ENCODE measurements at regions not wholly inside any gene's neighbourhood (a gene's known extent, or its start where the extent isn't known, plus 50 kb on each side); places are given as distances from the start of the nearest gene placed in this dataset.

- Mint-ChIP-seq H3K4me3 (no peak overlapping the region), H3K27me3 (ENCODE audit: low read depth) (no peaks in the 10 kb centered on the region), H3K4me1 (no peaks in the 10 kb centered on the region), H3K36me3 (peaks cover 1% of the 10 kb centered on the region), H3K27ac (no peak overlapping the region), H3K9me3 (peaks cover 22% of the 10 kb centered on the region)
- no peak for DNase-seq (ENCODE audit: low spot score in 2 of 2, unreplicated experiment in 2 of 2)
- TF ChIP-seq CTCF (IDR thresholded peaks at IDR 0.05; ENCODE audit: unreplicated experiment), result no peak
Measured at GRCh38 chr4:148857239-148857972, 415.2 kb upstream of the NR3C2 start.

GRCh38 chr4:148854203-148854602, 412.0 kb upstream of the NR3C2 start:
- Mint-ChIP-seq H3K27ac (no peak overlapping the region), H3K4me1 (no peaks in the 10 kb centered on the region), H3K27me3 (ENCODE audit: low read depth) (no peaks in the 10 kb centered on the region), H3K9me3 (peaks cover 15% of the 10 kb centered on the region), H3K36me3 (peaks cover 1% of the 10 kb centered on the region), H3K4me3 (no peak overlapping the region)
- DNase-seq (ENCODE audit: low spot score in 2 of 2, unreplicated experiment in 2 of 2), result no peak
- TF ChIP-seq CTCF (IDR thresholded peaks at IDR 0.05; ENCODE audit: unreplicated experiment), result no peak

DNA sequence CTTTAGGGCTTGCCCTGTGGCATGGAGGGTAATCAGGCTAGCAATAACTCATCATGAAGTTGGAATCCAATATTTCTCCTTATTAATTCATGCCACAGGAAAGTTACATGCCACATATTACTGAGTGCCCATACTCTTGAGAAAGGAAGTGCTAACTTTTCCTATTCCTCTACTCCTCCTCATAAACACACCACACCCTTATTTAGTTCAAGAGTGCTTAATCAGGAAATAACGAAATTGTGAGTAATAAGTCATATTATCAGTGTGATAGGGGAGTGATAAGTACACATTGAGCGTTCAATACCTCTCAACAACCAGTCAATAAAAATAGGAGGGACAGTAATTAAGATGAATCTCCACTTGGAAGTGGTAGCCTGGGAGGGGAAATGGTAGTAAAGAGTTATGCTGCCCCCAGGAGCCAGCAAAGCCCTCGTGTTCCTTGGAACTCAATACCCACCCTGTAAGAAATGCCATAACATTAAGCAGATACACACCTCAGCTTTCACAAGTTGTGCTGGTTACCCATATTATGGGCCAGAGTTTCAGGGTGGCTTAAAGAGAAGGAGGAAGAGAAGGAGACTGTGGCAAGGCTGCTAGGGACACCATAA, 410.0 kb upstream of the NR3C2 start:
- peaks cover 15% of the 10 kb centered on the region for H3K9me3 Mint-ChIP-seq
- no peak overlapping the region for H3K27ac Mint-ChIP-seq
- H3K27me3 Mint-ChIP-seq (ENCODE audit: low read depth), result no peaks in the 10 kb centered on the region
- no peaks in the 10 kb centered on the region for H3K4me1 Mint-ChIP-seq
- no peak overlapping the region for H3K4me3 Mint-ChIP-seq
- TF ChIP-seq CTCF (IDR thresholded peaks at IDR 0.05; ENCODE audit: unreplicated experiment), result no peak
- peaks cover 1% of the 10 kb centered on the region for H3K36me3 Mint-ChIP-seq
- DNase-seq (ENCODE audit: low spot score in 2 of 2, unreplicated experiment in 2 of 2), result no peak

- no peaks in the 10 kb centered on the region for H3K36me3 Mint-ChIP-seq
- no peak overlapping the region for H3K4me3 Mint-ChIP-seq
- peaks cover 6% of the 10 kb centered on the region for H3K9me3 Mint-ChIP-seq
- TF ChIP-seq CTCF (IDR thresholded peaks at IDR 0.05; ENCODE audit: unreplicated experiment), result no peak
- H3K27me3 Mint-ChIP-seq (ENCODE audit: low read depth), result no peaks in the 10 kb centered on the region
- no peak for DNase-seq (ENCODE audit: low spot score in 2 of 2, unreplicated experiment in 2 of 2)
- no peaks in the 10 kb centered on the region for H3K4me1 Mint-ChIP-seq
- H3K27ac Mint-ChIP-seq, result no peak overlapping the region
Measured at GRCh38 chr4:148850257-148850995, 408.2 kb upstream of the NR3C2 start.

- no peak for TF ChIP-seq CTCF (IDR thresholded peaks at IDR 0.05; ENCODE audit: unreplicated experiment)
- no peak for DNase-seq (ENCODE audit: low spot score in 2 of 2, unreplicated experiment in 2 of 2)
- no peaks in the 10 kb centered on the region for H3K4me1 Mint-ChIP-seq
- no peaks in the 10 kb centered on the region for H3K27me3 Mint-ChIP-seq (ENCODE audit: low read depth)
- H3K4me3 Mint-ChIP-seq, result no peak overlapping the region
- H3K36me3 Mint-ChIP-seq, result no peaks in the 10 kb centered on the region
- no peak overlapping the region for H3K27ac Mint-ChIP-seq
- peaks cover 3% of the 10 kb centered on the region for H3K9me3 Mint-ChIP-seq
Measured at GRCh38 chr4:148849581-148849980, 407.4 kb upstream of the NR3C2 start.

Measured in mesothelial cell of epicardium (in vitro differentiated cells).